ENCODE measurements at regions not wholly inside any gene's neighbourhood (a gene's known extent, or its start where the extent isn't known, plus 50 kb on each side); places are given as distances from the start of the nearest gene placed in this dataset.
"Not testable (repeated sequence)": the region's sequence is repeated elsewhere in the genome, so short reads cannot be mapped to it uniquely, and the experiment has no call there.

DNA sequence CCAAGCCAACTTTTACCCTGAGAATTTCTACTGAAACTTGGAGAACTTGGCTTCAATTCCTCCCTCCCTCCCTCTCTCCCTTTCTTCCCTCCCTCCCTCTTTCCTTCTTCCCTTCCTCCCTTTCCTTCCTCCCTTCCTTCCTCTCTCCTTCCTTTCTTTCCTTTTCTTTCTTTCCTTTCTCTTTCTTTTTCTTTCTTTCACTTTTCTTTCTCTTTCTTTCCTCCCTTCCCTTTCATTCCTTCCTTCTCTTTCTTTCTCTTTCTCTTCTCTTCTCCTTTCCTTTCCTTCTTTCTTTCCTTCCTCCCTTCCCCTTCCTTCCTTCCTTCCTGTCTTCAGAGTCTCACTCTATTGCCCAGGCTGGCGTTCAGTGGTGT, 268.1 kb upstream of the SDK2 start:
- H3K36me3 ChIP-seq (ENCODE audit: control insufficient read depth in 1 of 2, insufficient read depth in 2 of 2, low read length in 2 of 2), result no peaks in the 10 kb centered on the region
- ChIA-PET RAD21 (ENCODE audit: low non-redundant PET in 1 of 2, low total read pairs in 2 of 2, uncharacterized antibody in 2 of 2, unreplicated experiment in 2 of 2) (no interaction called here), CTCF (no interaction called here)

DNA sequence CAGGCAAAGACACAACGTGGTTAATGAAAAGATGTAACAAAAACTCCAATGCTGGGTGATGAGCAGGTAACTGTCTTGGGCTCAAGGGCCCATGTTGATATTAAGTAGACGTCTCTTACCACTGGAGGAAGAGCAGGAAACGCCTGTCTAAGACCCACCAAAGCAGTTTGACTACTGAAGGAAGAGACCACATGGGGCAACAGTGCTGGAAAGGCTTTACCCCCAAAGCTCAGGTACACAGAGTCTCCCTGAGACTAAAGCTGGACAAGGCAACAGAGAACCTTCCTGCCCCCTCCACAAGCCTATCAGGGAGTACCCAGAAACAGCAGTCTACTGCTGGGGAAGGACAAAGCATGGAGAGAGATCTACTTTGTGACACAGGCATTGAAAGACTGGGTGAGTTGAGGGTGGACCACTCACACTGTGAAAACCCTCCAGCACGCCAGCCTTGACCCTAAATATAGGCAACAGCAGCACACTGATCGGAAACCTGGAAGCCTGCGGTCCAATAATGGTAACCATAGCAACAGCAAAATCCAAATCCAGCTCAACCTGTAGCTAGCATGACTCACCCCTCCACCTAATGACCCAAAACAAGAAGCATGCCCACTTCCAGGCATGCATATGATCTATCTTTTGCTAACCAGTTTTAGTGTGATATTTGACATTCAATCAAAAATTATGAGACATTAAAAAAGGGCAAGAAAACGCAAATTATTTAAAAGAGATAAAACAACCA, 270.5 kb upstream of the SDK2 start:
- Histone ChIP-seq H3K9ac (ENCODE audit: low read length) (no peak overlapping the region), H3K79me2 (ENCODE audit: insufficient read depth, low read length) (no peaks in the 10 kb centered on the region), H3K27me3 (ENCODE audit: insufficient read depth, low read length) (peaks cover 29% of the 10 kb centered on the region), H3K36me3 (ENCODE audit: control insufficient read depth in 1 of 2, insufficient read depth in 2 of 2, low read length in 2 of 2) (no peaks in the 10 kb centered on the region), H3K4me2 (ENCODE audit: low read length) (no peak overlapping the region), H3K9me2 (ENCODE audit: insufficient read depth) (no peaks in the 10 kb centered on the region), H3K4me1 (ENCODE audit: control insufficient read depth in 1 of 2, insufficient read depth in 2 of 2, low read length in 2 of 2) (no peaks in the 10 kb centered on the region), H3K9me3 (ENCODE audit: control insufficient read depth in 1 of 2, insufficient read depth in 1 of 2, low read depth in 1 of 2, low read length in 2 of 2) (0 out of 4 replicates have a peak, but pooled peaks cover 0 to 3% of the 10 kb centered on the region in 2 experiments), H3K27ac (ENCODE audit: low read depth, low read length) (no peak overlapping the region), H4K20me1 (ENCODE audit: insufficient read depth) (no peaks in the 10 kb centered on the region), H3K4me3 (replicated peaks in 1 of 2; ENCODE audit: low read depth in 1 of 2, low read length in 2 of 2) (no peak overlapping the region), H2AFZ (ENCODE audit: low read depth, low read length, poor library complexity, severe bottlenecking) (no peak overlapping the region)
- POLR2A ChIA-PET, result no interaction called here
- intact Hi-C loops (cut with micrococcal nuclease), result no loop called here
- ATAC-seq (no peak), DNase-seq (ENCODE audit: low read depth, low spot score) (no peak)
- BruUV-seq (replicated peaks), result no TSS peak
- TF ChIP-seq TCF7L2 (IDR thresholded peaks at IDR 0.05; ENCODE audit: borderline replicate concordance, extremely low read depth, insufficient read depth, insufficient read length) (no peak), EZH2 (IDR thresholded peaks at IDR 0.05) (no peak), SRF (IDR thresholded peaks at IDR 0.05; ENCODE audit: low read depth) (no peak), ZFX (IDR thresholded peaks at IDR 0.05) (no peak), ZNF274 (IDR thresholded peaks at IDR 0.05; ENCODE audit: low read depth, low read length) (no peak), CEBPB (IDR thresholded peaks at IDR 0.05; ENCODE audit: low read depth) (no peak), ELF1 (IDR thresholded peaks at IDR 0.05; ENCODE audit: borderline replicate concordance, low read depth) (no peak)
- TF ChIP-seq, protein P1, sequence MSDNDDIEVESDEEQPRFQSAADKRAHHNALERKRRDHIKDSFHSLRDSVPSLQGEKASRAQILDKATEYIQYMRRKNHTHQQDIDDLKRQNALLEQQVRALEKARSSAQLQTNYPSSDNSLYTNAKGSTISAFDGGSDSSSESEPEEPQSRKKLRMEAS (IDR thresholded peaks at IDR 0.05), result no peak
- TF ChIP-seq, protein P2, sequence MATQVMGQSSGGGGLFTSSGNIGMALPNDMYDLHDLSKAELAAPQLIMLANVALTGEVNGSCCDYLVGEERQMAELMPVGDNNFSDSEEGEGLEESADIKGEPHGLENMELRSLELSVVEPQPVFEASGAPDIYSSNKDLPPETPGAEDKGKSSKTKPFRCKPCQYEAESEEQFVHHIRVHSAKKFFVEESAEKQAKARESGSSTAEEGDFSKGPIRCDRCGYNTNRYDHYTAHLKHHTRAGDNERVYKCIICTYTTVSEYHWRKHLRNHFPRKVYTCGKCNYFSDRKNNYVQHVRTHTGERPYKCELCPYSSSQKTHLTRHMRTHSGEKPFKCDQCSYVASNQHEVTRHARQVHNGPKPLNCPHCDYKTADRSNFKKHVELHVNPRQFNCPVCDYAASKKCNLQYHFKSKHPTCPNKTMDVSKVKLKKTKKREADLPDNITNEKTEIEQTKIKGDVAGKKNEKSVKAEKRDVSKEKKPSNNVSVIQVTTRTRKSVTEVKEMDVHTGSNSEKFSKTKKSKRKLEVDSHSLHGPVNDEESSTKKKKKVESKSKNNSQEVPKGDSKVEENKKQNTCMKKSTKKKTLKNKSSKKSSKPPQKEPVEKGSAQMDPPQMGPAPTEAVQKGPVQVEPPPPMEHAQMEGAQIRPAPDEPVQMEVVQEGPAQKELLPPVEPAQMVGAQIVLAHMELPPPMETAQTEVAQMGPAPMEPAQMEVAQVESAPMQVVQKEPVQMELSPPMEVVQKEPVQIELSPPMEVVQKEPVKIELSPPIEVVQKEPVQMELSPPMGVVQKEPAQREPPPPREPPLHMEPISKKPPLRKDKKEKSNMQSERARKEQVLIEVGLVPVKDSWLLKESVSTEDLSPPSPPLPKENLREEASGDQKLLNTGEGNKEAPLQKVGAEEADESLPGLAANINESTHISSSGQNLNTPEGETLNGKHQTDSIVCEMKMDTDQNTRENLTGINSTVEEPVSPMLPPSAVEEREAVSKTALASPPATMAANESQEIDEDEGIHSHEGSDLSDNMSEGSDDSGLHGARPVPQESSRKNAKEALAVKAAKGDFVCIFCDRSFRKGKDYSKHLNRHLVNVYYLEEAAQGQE (IDR thresholded peaks at IDR 0.05; ENCODE audit: low read depth), result no peak
- RAD21 ChIA-PET (ENCODE audit: low non-redundant PET in 1 of 2, low total read pairs in 2 of 2, uncharacterized antibody in 2 of 2, unreplicated experiment in 2 of 2), result no interaction called here
- CTCF ChIA-PET, result no interaction called here

More for the DNA sequence above, 268.1 kb upstream of the SDK2 start:
- intact Hi-C loops (cut with micrococcal nuclease), result no loop called here
- H3K9me2 ChIP-seq (ENCODE audit: insufficient read depth), result no peaks in the 10 kb centered on the region
- DNase-seq (ENCODE audit: low read depth, low spot score), result no peak
- H3K4me2 ChIP-seq (ENCODE audit: low read length), result no peak overlapping the region
- H2AFZ ChIP-seq (ENCODE audit: low read depth, low read length, poor library complexity, severe bottlenecking), result no peak overlapping the region
- no peak overlapping the region for H3K9ac ChIP-seq (ENCODE audit: low read length)
- TF ChIP-seq POLR2AphosphoS5 (IDR thresholded peaks at IDR 0.05; ENCODE audit: low read depth, low read length) (no peak), EZH2 (IDR thresholded peaks at IDR 0.05) (no peak)
- no peaks in the 10 kb centered on the region for H4K20me1 ChIP-seq (ENCODE audit: insufficient read depth)
- H3K4me3 ChIP-seq (replicated peaks in 1 of 2; ENCODE audit: low read depth in 1 of 2, low read length in 2 of 2), result no peak overlapping the region
- no TSS peak for BruUV-seq (replicated peaks)
- H3K27ac ChIP-seq (ENCODE audit: low read depth, low read length), result no peak overlapping the region
- ATAC-seq, result no peak
- POLR2A ChIA-PET, result no interaction called here
- H3K79me2 ChIP-seq (ENCODE audit: insufficient read depth, low read length), result no peaks in the 10 kb centered on the region
- no peaks in the 10 kb centered on the region for H3K9me3 ChIP-seq (ENCODE audit: control insufficient read depth in 1 of 2, insufficient read depth in 1 of 2, low read depth in 1 of 2, low read length in 2 of 2)
- no peaks in the 10 kb centered on the region for H3K4me1 ChIP-seq (ENCODE audit: control insufficient read depth in 1 of 2, insufficient read depth in 2 of 2, low read length in 2 of 2)
- H3K27me3 ChIP-seq (ENCODE audit: insufficient read depth, low read length), result peaks cover 53% of the 10 kb centered on the region

DNA sequence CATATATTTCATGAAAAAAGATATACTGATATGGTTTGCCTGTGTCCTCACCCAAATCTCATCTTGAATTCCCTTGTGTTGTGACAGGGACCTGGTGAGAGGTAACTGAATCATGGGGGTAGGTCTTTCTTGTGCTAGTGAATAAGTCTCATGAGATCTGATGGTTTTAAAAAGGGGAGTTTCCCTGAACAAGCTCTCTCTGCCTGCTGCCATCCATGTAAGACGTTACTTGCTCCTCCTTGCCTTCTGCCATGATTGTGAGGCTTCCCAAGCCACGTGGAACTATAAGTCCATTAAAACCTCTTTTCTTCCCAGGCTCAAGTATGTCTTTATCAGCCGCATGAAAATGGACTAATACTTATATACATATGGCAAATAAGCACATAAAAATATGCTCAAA, 274.8 kb upstream of the SDK2 start:
- H2AFZ ChIP-seq (ENCODE audit: low read depth, low read length, poor library complexity, severe bottlenecking); H3K79me2 ChIP-seq (ENCODE audit: insufficient read depth, low read length); BruUV-seq (replicated peaks); ATAC-seq; POLR2A ChIA-PET; H3K4me2 ChIP-seq (ENCODE audit: low read length); H3K27me3 ChIP-seq (ENCODE audit: insufficient read depth, low read length); H3K27ac ChIP-seq (ENCODE audit: low read depth, low read length); H4K20me1 ChIP-seq (ENCODE audit: insufficient read depth); H3K4me3 ChIP-seq (replicated peaks in 1 of 2; ENCODE audit: low read depth in 1 of 2, low read length in 2 of 2); H3K9me2 ChIP-seq (ENCODE audit: insufficient read depth); H3K9ac ChIP-seq (ENCODE audit: low read length); CTCF ChIA-PET; H3K4me1 ChIP-seq (ENCODE audit: control insufficient read depth in 1 of 2, insufficient read depth in 2 of 2, low read length in 2 of 2); intact Hi-C loops (cut with micrococcal nuclease); H3K9me3 ChIP-seq (ENCODE audit: control insufficient read depth in 1 of 2, insufficient read depth in 1 of 2, low read depth in 1 of 2, low read length in 2 of 2); H3K36me3 ChIP-seq (ENCODE audit: control insufficient read depth in 1 of 2, insufficient read depth in 2 of 2, low read length in 2 of 2); RAD21 ChIA-PET (ENCODE audit: low non-redundant PET in 1 of 2, low total read pairs in 2 of 2, uncharacterized antibody in 2 of 2, unreplicated experiment in 2 of 2); DNase-seq (ENCODE audit: low read depth, low spot score): not testable (repeated sequence)

Measured in HCT116 (cell line).